ENCODE measurements at regions not wholly inside any gene's neighbourhood (a gene's known extent, or its start where the extent isn't known, plus 50 kb on each side); places are given as distances from the start of the nearest gene placed in this dataset.

GRCh38 chr13:31968473-31968872 lies 63.1 kb upstream of the FRY start:
- Histone ChIP-seq H4K20me1 (ENCODE audit: low read depth) (no peaks in the 10 kb centered on the region), H3K9ac (no peak overlapping the region), H3F3A (ENCODE audit: low read depth) (no peaks in the 10 kb centered on the region), H3K9me3 (ENCODE audit: low read depth) (no peaks in the 10 kb centered on the region), H3K4me2 (no peak overlapping the region), H3K79me2 (ENCODE audit: low read depth) (no peaks in the 10 kb centered on the region), H3K27me3 (no peaks in the 10 kb centered on the region), H3K27ac (no peak overlapping the region), H3K36me3 (no peaks in the 10 kb centered on the region), H2AFZ (replicated peaks) (no peak overlapping the region), H3K4me1 (no peaks in the 10 kb centered on the region), H3K4me3 (no peak overlapping the region)
- Mint-ChIP-seq H3K36me3 (no peaks in the 10 kb centered on the region), H3K27ac (no peak overlapping the region), H3K4me3 (no peak overlapping the region), H3K27me3 (ENCODE audit: insufficient read depth, low read depth) (peaks cover 3% of the 10 kb centered on the region), H3K9me3 (peaks cover 10% of the 10 kb centered on the region), H3K4me1 (no peaks in the 10 kb centered on the region)
- DNase-seq (ENCODE audit: low spot score): no peak
- TF ChIP-seq CTCF (IDR thresholded peaks at IDR 0.05) (no peak), EZH2phosphoT487 (IDR thresholded peaks at IDR 0.05) (no peak), EZH2 (IDR thresholded peaks at IDR 0.05) (no peak)

- no peak overlapping the region for H3K4me2 ChIP-seq
- DNase-seq (ENCODE audit: low spot score): no peak
- peaks cover 3% of the 10 kb centered on the region for H3K27me3 Mint-ChIP-seq (ENCODE audit: insufficient read depth, low read depth)
- H3K4me3 Mint-ChIP-seq: no peak overlapping the region
- no peaks in the 10 kb centered on the region for H3K36me3 ChIP-seq
- no peak overlapping the region for H3K4me3 ChIP-seq
- H3K27ac ChIP-seq: no peak overlapping the region
- H3K27me3 ChIP-seq: no peaks in the 10 kb centered on the region
- TF ChIP-seq EZH2 (IDR thresholded peaks at IDR 0.05) (no peak), EZH2phosphoT487 (IDR thresholded peaks at IDR 0.05) (no peak), CTCF (IDR thresholded peaks at IDR 0.05) (no peak)
- no peaks in the 10 kb centered on the region for H3K4me1 Mint-ChIP-seq
- no peak overlapping the region for H2AFZ ChIP-seq (replicated peaks)
- no peaks in the 10 kb centered on the region for H3K79me2 ChIP-seq (ENCODE audit: low read depth)
- no peaks in the 10 kb centered on the region for H3K9me3 ChIP-seq (ENCODE audit: low read depth)
- H3K9ac ChIP-seq: no peak overlapping the region
- H3K36me3 Mint-ChIP-seq: no peaks in the 10 kb centered on the region
- no peaks in the 10 kb centered on the region for H3K4me1 ChIP-seq
- no peaks in the 10 kb centered on the region for H4K20me1 ChIP-seq (ENCODE audit: low read depth)
- no peaks in the 10 kb centered on the region for H3F3A ChIP-seq (ENCODE audit: low read depth)
- H3K27ac Mint-ChIP-seq: no peak overlapping the region
- peaks cover 10% of the 10 kb centered on the region for H3K9me3 Mint-ChIP-seq
Observed at GRCh38 chr13:31970231-31970930, 61.2 kb upstream of the FRY start.

DNA sequence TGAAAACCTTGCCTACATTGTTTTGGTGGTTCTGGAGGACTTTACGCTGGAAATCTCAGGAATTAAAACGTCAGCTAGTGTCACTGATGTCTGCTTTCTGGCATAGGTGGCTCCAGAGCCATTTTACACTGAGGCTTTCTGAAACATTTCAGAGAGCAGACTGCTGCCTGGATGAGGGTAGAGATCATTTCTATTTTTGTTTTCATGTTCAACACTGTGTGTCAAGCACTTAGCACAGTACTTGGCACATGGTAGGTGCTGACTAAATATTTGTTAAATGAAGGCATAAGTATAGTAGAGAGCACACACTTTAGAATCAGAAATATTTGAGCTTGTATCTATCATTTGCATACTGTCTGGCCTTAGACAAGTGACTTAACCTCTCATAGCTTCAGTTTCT lies 59.1 kb upstream of the FRY start:
- H4K20me1 ChIP-seq (ENCODE audit: low read depth): no peaks in the 10 kb centered on the region
- H3K9ac ChIP-seq: no peak overlapping the region
- no peak overlapping the region for H3K4me3 ChIP-seq
- Mint-ChIP-seq H3K27me3 (ENCODE audit: insufficient read depth, low read depth) (peaks cover 3% of the 10 kb centered on the region), H3K4me3 (no peak overlapping the region), H3K9me3 (peaks cover 4% of the 10 kb centered on the region), H3K27ac (no peak overlapping the region), H3K36me3 (no peaks in the 10 kb centered on the region), H3K4me1 (no peaks in the 10 kb centered on the region)
- no peaks in the 10 kb centered on the region for H3K79me2 ChIP-seq (ENCODE audit: low read depth)
- H3F3A ChIP-seq (ENCODE audit: low read depth): no peaks in the 10 kb centered on the region
- TF ChIP-seq EZH2phosphoT487 (IDR thresholded peaks at IDR 0.05): no peak
- no peak for TF ChIP-seq CTCF (IDR thresholded peaks at IDR 0.05)
- TF ChIP-seq EZH2 (IDR thresholded peaks at IDR 0.05): no peak
- no peak overlapping the region for H3K27ac ChIP-seq
- no peaks in the 10 kb centered on the region for H3K9me3 ChIP-seq (ENCODE audit: low read depth)
- no peaks in the 10 kb centered on the region for H3K4me1 ChIP-seq
- no peaks in the 10 kb centered on the region for H3K27me3 ChIP-seq
- no peak for DNase-seq (ENCODE audit: low spot score)
- no peak overlapping the region for H2AFZ ChIP-seq (replicated peaks)
- no peak overlapping the region for H3K4me2 ChIP-seq
- no peaks in the 10 kb centered on the region for H3K36me3 ChIP-seq
